PC-3 (cell line): ENCODE measurements at regions not wholly inside any gene's neighbourhood (a gene's known extent, or its start where the extent isn't known, plus 50 kb on each side); places are given as distances from the start of the nearest gene placed in this dataset.

Experiments used
- ATAC-seq: fragments of 200-7000 bp; cut with Tn5 transposase; 2 replicates; pipeline ENCODE4 v1.9.1; 2020; ENCODE audit warnings: mild to moderate bottlenecking, moderate library complexity
- BruUV-seq: library from RNA; stranded (reverse); fragments of 400-500 nt; replicated peaks from 2 replicates; lab custom pipeline; 2021; lab: Mats Ljungman, UMichigan
- CTCF ChIA-PET: fragments of 300-600 bp; sonication (Branson Sonifier 250); formaldehyde crosslinking; loops from one replicate; lab custom pipeline; 2022; ENCODE audit warnings: antibody characterized with exemption; lab: Charles Lee
- POLR2A ChIA-PET: fragments of 300-600 bp; sonication (Branson Sonifier 250); formaldehyde crosslinking; loops from one replicate; lab custom pipeline; 2022; ENCODE audit warnings: antibody characterized with exemption; ENCODE audit not compliant: unreplicated experiment; lab: Charles Lee
- DNase-seq: peaks from one replicate; pipeline ENCODE4 v3.0.0-alpha.2; 2015
- H2AFZ ChIP-seq: fragments of 300-600 bp; sonication (generic); 2 replicates; pipeline ENCODE4 v1.6.0; 2016; ENCODE audit warnings: antibody characterized with exemption, low read length
- H3F3A ChIP-seq: fragments of 300-600 bp; sonication (generic); one replicate; pipeline ENCODE4 v1.6.0; 2017; ENCODE audit warnings: antibody characterized with exemption, low read length, control low read depth, mild to moderate bottlenecking; ENCODE audit not compliant: unreplicated experiment
- H3K27ac ChIP-seq: fragments of 300-600 bp; sonication (generic); 2 replicates; pipeline ENCODE4 v1.5.1; 2016; ENCODE audit warnings: mild to moderate bottlenecking, low read length
- H3K27me3 ChIP-seq: fragments of 300-600 bp; sonication (generic); 2 replicates; pipeline ENCODE4 v1.6.1; 2016; ENCODE audit warnings: low read length, mixed read lengths
- H3K36me3 ChIP-seq: fragments of 300-600 bp; sonication (generic); 2 replicates; pipeline ENCODE4 v1.6.1; 2016; ENCODE audit warnings: low read depth, mixed run types, low read length, mixed read lengths
- H3K4me1 ChIP-seq: fragments of 300-600 bp; sonication (generic); 2 replicates; pipeline ENCODE4 v1.5.1; 2016; ENCODE audit warnings: low read length; ENCODE audit not compliant: insufficient read depth
- H3K4me2 ChIP-seq: fragments of 300-600 bp; sonication (generic); 2 replicates; pipeline ENCODE4 v1.6.0; 2016; ENCODE audit warnings: low read length
- H3K4me3 ChIP-seq: fragments of 300-600 bp; sonication (generic); 2 replicates; pipeline ENCODE4 v1.5.1; 2016; ENCODE audit warnings: mild to moderate bottlenecking, low read length, mixed read lengths
- H3K79me2 ChIP-seq: fragments of 300-600 bp; sonication (generic); 2 replicates; pipeline ENCODE4 v1.6.1; 2017; ENCODE audit warnings: low read length, mixed read lengths
- H3K9ac ChIP-seq: fragments of 300-600 bp; sonication (generic); 2 replicates; pipeline ENCODE4 v1.6.0; 2016; ENCODE audit warnings: mild to moderate bottlenecking, low read length
- H3K9me2 ChIP-seq: fragments of 300-600 bp; sonication (generic); replicated peaks from 2 replicates; pipeline ENCODE4 v1.6.1; 2016; ENCODE audit warnings: mixed run types, low read length, mixed read lengths
- H3K9me3 ChIP-seq: fragments of 300-600 bp; sonication (generic); 2 replicates; pipeline ENCODE4 v1.6.1; 2016; ENCODE audit warnings: low read length, mixed read lengths
- H4K20me1 ChIP-seq: fragments of 300-600 bp; sonication (generic); 2 replicates; pipeline ENCODE4 v1.6.1; 2016; ENCODE audit warnings: low read length, mixed read lengths
- CTCF ChIP-seq: fragments of 300-600 bp; sonication (generic); conservative IDR thresholded peaks from 2 replicates; pipeline ENCODE4 v1.5.1; 2017; ENCODE audit warnings: antibody characterized with exemption, low read depth, mild to moderate bottlenecking, low read length
- EZH2 ChIP-seq: fragments of 300-600 bp; sonication (generic); IDR thresholded peaks from one replicate; pipeline ENCODE4 v1.6.1; 2017; ENCODE audit warnings: antibody characterized with exemption, mild to moderate bottlenecking, low read length; ENCODE audit not compliant: unreplicated experiment
- EZH2phosphoT487 ChIP-seq: fragments of 300-600 bp; sonication (generic); IDR thresholded peaks from 2 replicates; pipeline ENCODE4 v1.6.1; 2018; ENCODE audit warnings: mild to moderate bottlenecking, antibody characterized with exemption, low read length, borderline replicate concordance
- intact Hi-C: fragments of 100-400 bp; cut with micrococcal nuclease; formaldehyde crosslinking; loops from 2 replicates; pipeline ENCODE4 v1.9.0; 2023

- Histone ChIP-seq H3K79me2 (no peaks in the 10 kb centered on the region), H3K4me3 (no peak overlapping the region), H3K36me3 (no peaks in the 10 kb centered on the region), H3K4me2 (no peak overlapping the region), H2AFZ (no peak overlapping the region), H3K27ac (no peak overlapping the region), H3K9ac (no peak overlapping the region), H4K20me1 (no peaks in the 10 kb centered on the region), H3F3A (no peaks in the 10 kb centered on the region), H3K27me3 (no peaks in the 10 kb centered on the region), H3K4me1 (peaks cover 6% of the 10 kb centered on the region), H3K9me3 (no peaks in the 10 kb centered on the region), H3K9me2 (no peaks in the 10 kb centered on the region)
- ChIA-PET POLR2A (no interaction called here), CTCF (interaction anchor here (0.6 kb wide), 1 partner anchor 495 kb away, joined by 3 read pairs; no protein-coding TSS in a partner anchor)
- ATAC-seq (no peak), DNase-seq (no peak)
- BruUV-seq, result no TSS peak
- intact Hi-C loops, result loop anchor here (5.0 kb wide), 4 partner anchors 90 to 1075 kb away; no protein-coding TSS in a partner anchor
- TF ChIP-seq CTCF (no peak), EZH2 (no peak), EZH2phosphoT487 (no peak)
Observed at GRCh38 chr2:67652679-67653078, 255.5 kb downstream of the ETAA1 start.

- no peak overlapping the region for H3K27ac ChIP-seq
- ChIA-PET POLR2A (no interaction called here), CTCF (no interaction called here)
- H3K79me2 ChIP-seq, result no peaks in the 10 kb centered on the region
- H3K4me1 ChIP-seq, result no peaks in the 10 kb centered on the region
- no peaks in the 10 kb centered on the region for H3K36me3 ChIP-seq
- TF ChIP-seq CTCF (no peak), EZH2phosphoT487 (no peak), EZH2 (no peak)
- intact Hi-C loops, result no loop called here
- BruUV-seq, result no TSS peak
- no peak overlapping the region for H3K4me3 ChIP-seq
- no peaks in the 10 kb centered on the region for H3K9me2 ChIP-seq
- H3K9me3 ChIP-seq, result no peaks in the 10 kb centered on the region
- H3K27me3 ChIP-seq, result no peaks in the 10 kb centered on the region
- no peak overlapping the region for H2AFZ ChIP-seq
- H3K9ac ChIP-seq, result no peak overlapping the region
- DNase-seq (no peak), ATAC-seq (no peak)
- no peaks in the 10 kb centered on the region for H4K20me1 ChIP-seq
- H3F3A ChIP-seq, result no peaks in the 10 kb centered on the region
- no peak overlapping the region for H3K4me2 ChIP-seq
Observed at GRCh38 chr2:67656875-67657274, 259.7 kb downstream of the ETAA1 start.

DNA sequence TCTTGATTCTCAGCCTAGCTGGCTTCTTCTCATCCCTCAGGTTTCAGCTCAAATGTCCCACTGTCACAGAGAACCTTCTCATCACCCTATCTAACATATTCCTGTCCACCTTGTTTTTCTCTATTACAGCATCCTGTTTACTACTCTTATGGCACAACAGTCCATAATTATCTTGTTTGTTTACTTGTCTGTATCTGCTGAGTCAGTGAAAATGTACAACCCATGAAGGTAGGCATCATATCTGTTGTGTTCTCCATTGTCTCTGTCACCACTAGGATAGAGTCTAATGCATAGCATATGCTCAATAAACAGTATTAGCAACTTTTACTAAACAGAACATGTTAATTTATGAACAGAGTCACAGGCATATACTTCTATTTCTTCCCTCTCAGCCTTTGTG is 261.7 kb downstream of the ETAA1 start:
- H3K4me3 ChIP-seq, result no peak overlapping the region
- no peaks in the 10 kb centered on the region for H3K9me2 ChIP-seq
- no peak for ATAC-seq
- DNase-seq, result no peak
- no peak overlapping the region for H3K4me2 ChIP-seq
- no peaks in the 10 kb centered on the region for H3K36me3 ChIP-seq
- no peaks in the 10 kb centered on the region for H4K20me1 ChIP-seq
- no peaks in the 10 kb centered on the region for H3F3A ChIP-seq
- H3K79me2 ChIP-seq, result no peaks in the 10 kb centered on the region
- intact Hi-C loops, result no loop called here
- no peaks in the 10 kb centered on the region for H3K27me3 ChIP-seq
- no peak overlapping the region for H3K27ac ChIP-seq
- ChIA-PET CTCF (no interaction called here), POLR2A (no interaction called here)
- no peaks in the 10 kb centered on the region for H3K4me1 ChIP-seq
- no peak overlapping the region for H2AFZ ChIP-seq
- no peaks in the 10 kb centered on the region for H3K9me3 ChIP-seq
- H3K9ac ChIP-seq, result no peak overlapping the region
- BruUV-seq, result no TSS peak
- TF ChIP-seq EZH2phosphoT487, result no peak
- no peak for TF ChIP-seq EZH2
- TF ChIP-seq CTCF, result no peak
